Spleen (tissue), 11 donors: ENCODE measurements at regions not wholly inside any gene's neighbourhood (a gene's known extent, or its start where the extent isn't known, plus 50 kb on each side); places are given as distances from the start of the nearest gene placed in this dataset.

ENCODE experiments used
- DNase-seq: peaks from one replicate; pipeline ENCODE4 v3.0.0-alpha.2; 2020
- H3K27ac ChIP-seq, 8 donors: fragments of 200-600 bp; sonication (generic) in 7 of 8; 1 replicate in 4 of 8; 2 replicates in 4 of 8; pipeline versions ENCODE4 v1.5.0 to v1.8.0; 2016 to 2021; ENCODE audit warnings: inconsistent platforms in 4 of 8, mild to moderate bottlenecking in 4 of 8, moderate library complexity in 1 of 8
- H3K27me3 ChIP-seq, 7 donors: fragments of 200-600 bp; sonication (generic) in 6 of 7; replicated peaks in 1 of 7; 1 replicate in 4 of 7; 2 replicates in 3 of 7; pipeline versions ENCODE4 v1.5.0 to v1.8.0; 2016 to 2021; ENCODE audit warnings: inconsistent platforms in 3 of 7, mild to moderate bottlenecking in 1 of 7
- H3K36me3 ChIP-seq, 6 donors: fragments of 200-600 bp; sonication (generic) in 5 of 6; 1 replicate in 4 of 6; 2 replicates in 2 of 6; pipeline versions ENCODE4 v1.5.0 to v1.8.0; 2016 to 2021; ENCODE audit warnings: inconsistent platforms in 2 of 6
- H3K4me1 ChIP-seq, 6 donors: fragments of 200-600 bp; sonication (generic) in 5 of 6; 1 replicate in 3 of 6; 2 replicates in 3 of 6; pipeline versions ENCODE4 v1.5.0 to v1.8.0; 2016 to 2021; ENCODE audit warnings: inconsistent platforms in 3 of 6
- H3K4me3 ChIP-seq, 8 donors: fragments of 200-600 bp; sonication (generic) in 7 of 8; 1 replicate in 4 of 8; 2 replicates in 4 of 8; pipeline versions ENCODE4 v1.5.0 to v1.8.0; 2016 to 2021; ENCODE audit warnings: inconsistent platforms in 4 of 8, mild to moderate bottlenecking in 4 of 8, moderate library complexity in 2 of 8
- H3K9me3 ChIP-seq, 8 donors: fragments of 200-600 bp; sonication (generic) in 7 of 8; 1 replicate in 4 of 8; 2 replicates in 4 of 8; pipeline versions ENCODE4 v1.5.0 to v1.8.0; 2016 to 2021; ENCODE audit warnings: inconsistent platforms in 4 of 8
- POLR2A ChIP-seq, 3 donors: fragments of 450-650 bp; IDR thresholded peaks; one replicate each; pipeline ENCODE4 v1.5.1; 2017; ENCODE audit warnings: antibody characterized with exemption in 3 of 3, mild to moderate bottlenecking in 1 of 3
- POLR2AphosphoS5 ChIP-seq, 3 donors: sonication (generic); formaldehyde crosslinking; IDR thresholded peaks; one replicate each; pipeline ENCODE4 v1.5.1; 2017; ENCODE audit warnings: antibody characterized with exemption in 3 of 3
- WGBS, 5 donors: extraction: QIAGEN DNeasy Blood & Tissue Kit in 3 of 5; methylation state at CpG; one replicate each; pipeline versions ENCODE4 v1.1.5 to v1.1.7; 2013 to 2018; 5-methylcytosine and 5-hydroxymethylcytosine counted together
- intact Hi-C: fragments of 100-400 bp; cut with DNase I; formaldehyde crosslinking; loops from one replicate; pipeline ENCODE4 v1.15.0; 2023; ENCODE audit warnings: low total_unique reads
- TF ChIP-seq, protein P1 (sequence below), 11 experiments: fragments of 200-600 bp in 7 of 11; fragments of 450-650 bp in 4 of 11; sonication (generic) in 4 of 11; IDR thresholded peaks in 8 of 11; conservative IDR thresholded peaks in 3 of 11; 1 replicate in 7 of 11; 2 replicates in 4 of 11; pipeline versions ENCODE4 v1.4.0 to v1.8.0; 2016 to 2021; ENCODE audit warnings: antibody characterized with exemption in 11 of 11, inconsistent platforms in 4 of 11, mild to moderate bottlenecking in 1 of 11
- donor health status: healthy with polysubstance abuse.
- donor health status: DM: no; HTN: no; CAD: no; lungs with moderate emphysema.
- donor health status: DM: no; HTN: no; CAD: no.
- donor health status: Bipolar disorder and iron deficiency.
- donor health status: healthy.
- donor health status: DM: no; HTN: no; CAD: no.
- donor health status: DM: yes; HTN: yes; CAD: no.

DNA sequence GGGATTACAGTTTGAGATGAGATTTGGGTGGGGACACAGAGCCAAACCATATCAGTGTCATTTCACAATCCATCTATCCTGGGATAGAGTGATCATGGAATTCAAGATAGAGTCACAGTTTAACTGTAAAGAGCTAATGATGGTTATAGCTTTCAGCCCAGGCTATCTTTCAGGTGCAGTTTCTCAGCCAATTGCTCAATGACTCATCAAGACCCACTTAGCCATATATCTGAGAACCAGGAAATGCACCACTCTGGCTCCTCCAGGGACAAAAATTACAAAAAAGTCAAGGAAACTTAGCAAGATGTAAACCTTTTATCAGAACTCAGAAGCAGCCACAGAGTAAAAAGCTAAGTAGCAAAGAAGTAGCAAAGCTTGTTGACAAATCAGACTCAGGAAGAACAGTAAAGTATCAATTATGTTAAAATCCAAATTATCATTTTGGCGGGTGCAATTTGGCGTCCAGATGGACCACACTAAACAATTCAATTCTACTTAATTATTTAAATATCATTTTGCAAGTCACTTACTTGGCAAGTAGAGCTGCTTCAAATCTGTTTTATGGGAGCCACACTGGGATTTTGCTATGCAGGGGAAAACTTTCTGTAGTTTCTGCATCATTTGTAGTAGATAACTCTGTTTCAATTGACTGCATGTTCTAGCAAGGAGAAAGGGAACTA, 169.4 kb downstream of the TLE1 start:
- Histone ChIP-seq H3K4me3 (no peak overlapping the region), H3K4me1 (peaks cover 0 to 19% (median 5%) of the 10 kb centered on the region in 6 donors), H3K27me3 (no peaks in the 10 kb centered on the region), H3K36me3 (no peaks in the 10 kb centered on the region), H3K27ac (no peak overlapping the region), H3K9me3 (no peaks in the 10 kb centered on the region)
- intact Hi-C loops = loop anchor here (5.0 to 10.0 kb wide), 3 partner anchors 55 to 167 kb away; partner anchors contain the start of gene TLE1
- WGBS, 5 donors = 85 to 97% (median 96%) methylated on average over 2 of the region's 2 CpGs
- no peak for TF ChIP-seq POLR2AphosphoS5 (IDR thresholded peaks at IDR 0.05)
- TF ChIP-seq, protein P1, sequence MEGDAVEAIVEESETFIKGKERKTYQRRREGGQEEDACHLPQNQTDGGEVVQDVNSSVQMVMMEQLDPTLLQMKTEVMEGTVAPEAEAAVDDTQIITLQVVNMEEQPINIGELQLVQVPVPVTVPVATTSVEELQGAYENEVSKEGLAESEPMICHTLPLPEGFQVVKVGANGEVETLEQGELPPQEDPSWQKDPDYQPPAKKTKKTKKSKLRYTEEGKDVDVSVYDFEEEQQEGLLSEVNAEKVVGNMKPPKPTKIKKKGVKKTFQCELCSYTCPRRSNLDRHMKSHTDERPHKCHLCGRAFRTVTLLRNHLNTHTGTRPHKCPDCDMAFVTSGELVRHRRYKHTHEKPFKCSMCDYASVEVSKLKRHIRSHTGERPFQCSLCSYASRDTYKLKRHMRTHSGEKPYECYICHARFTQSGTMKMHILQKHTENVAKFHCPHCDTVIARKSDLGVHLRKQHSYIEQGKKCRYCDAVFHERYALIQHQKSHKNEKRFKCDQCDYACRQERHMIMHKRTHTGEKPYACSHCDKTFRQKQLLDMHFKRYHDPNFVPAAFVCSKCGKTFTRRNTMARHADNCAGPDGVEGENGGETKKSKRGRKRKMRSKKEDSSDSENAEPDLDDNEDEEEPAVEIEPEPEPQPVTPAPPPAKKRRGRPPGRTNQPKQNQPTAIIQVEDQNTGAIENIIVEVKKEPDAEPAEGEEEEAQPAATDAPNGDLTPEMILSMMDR (IDR thresholded peaks at IDR 0.05 in 8 of 11, conservative IDR thresholded peaks at IDR 0.05 in 3 of 11) = no peak
- TF ChIP-seq POLR2A (IDR thresholded peaks at IDR 0.05) = no peak
- no peak for DNase-seq

- intact Hi-C loops = no loop called here
- TF ChIP-seq, protein P1 (IDR thresholded peaks at IDR 0.05 in 8 of 11, conservative IDR thresholded peaks at IDR 0.05 in 3 of 11) = no peak
- TF ChIP-seq POLR2A (IDR thresholded peaks at IDR 0.05) (no peak), POLR2AphosphoS5 (IDR thresholded peaks at IDR 0.05) (no peak)
- 72 to 88% (median 81%) methylated on average over 2 of the region's 2 CpGs for WGBS, 5 donors
- Histone ChIP-seq H3K4me3 (no peak overlapping the region), H3K4me1 (peaks cover 0 to 13% (median 1%) of the 10 kb centered on the region in 6 donors), H3K36me3 (no peaks in the 10 kb centered on the region), H3K27me3 (no peaks in the 10 kb centered on the region), H3K27ac (no peak overlapping the region), H3K9me3 (no peaks in the 10 kb centered on the region)
- no peak for DNase-seq
These were observed 171.4 kb downstream of the TLE1 start for GRCh38 chr9:81517954-81518353.

- Histone ChIP-seq H3K9me3 (peaks cover 0 to 2% (median 0%) of the 10 kb centered on the region in 8 donors), H3K4me3 (no peak overlapping the region), H3K36me3 (no peaks in the 10 kb centered on the region), H3K4me1 (peaks cover 0 to 6% (median 0%) of the 10 kb centered on the region in 6 donors), H3K27me3 (peaks cover 0 to 11% (median 0%) of the 10 kb centered on the region in 7 donors), H3K27ac (no peak overlapping the region)
- intact Hi-C loops = no loop called here
- WGBS, 5 donors = 12 to 46% (median 17%) methylated on average over 2 of the region's 2 CpGs
- no peak for DNase-seq
- TF ChIP-seq, protein P1 (IDR thresholded peaks at IDR 0.05 in 8 of 11, conservative IDR thresholded peaks at IDR 0.05 in 3 of 11) = no peak
- TF ChIP-seq POLR2AphosphoS5 (IDR thresholded peaks at IDR 0.05) (no peak), POLR2A (IDR thresholded peaks at IDR 0.05) (no peak)
These were observed 176.3 kb downstream of the TLE1 start for GRCh38 chr9:81513059-81513458.

DNA sequence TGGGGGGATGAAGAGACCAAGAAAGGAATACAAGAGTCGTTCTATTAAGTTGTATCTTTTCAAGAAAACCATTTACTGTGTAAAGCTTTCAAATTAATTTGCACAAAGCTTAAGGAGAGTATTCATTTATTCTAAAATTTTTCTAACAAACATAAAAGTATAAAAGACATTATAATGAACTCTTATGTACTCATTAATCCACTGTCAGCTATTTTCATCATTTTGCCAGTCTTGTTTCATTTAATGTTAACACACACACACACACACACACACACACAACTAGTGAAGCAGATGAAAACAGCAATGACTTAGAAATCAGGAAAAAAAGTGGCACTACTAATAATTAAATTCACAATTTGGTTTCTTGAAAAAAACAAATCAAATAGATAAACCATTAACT, 176.7 kb downstream of the TLE1 start:
- Histone ChIP-seq H3K27ac (no peak overlapping the region), H3K9me3 (peaks cover 0 to 3% (median 0%) of the 10 kb centered on the region in 8 donors), H3K36me3 (no peaks in the 10 kb centered on the region), H3K4me3 (no peak overlapping the region), H3K4me1 (peaks cover 0 to 6% (median 0%) of the 10 kb centered on the region in 6 donors), H3K27me3 (peaks cover 0 to 11% (median 0%) of the 10 kb centered on the region in 7 donors)
- WGBS, 5 donors = 67 to 95% (median 84%) methylated on average over 1 of the region's 1 CpG
- TF ChIP-seq, protein P1 (IDR thresholded peaks at IDR 0.05 in 8 of 11, conservative IDR thresholded peaks at IDR 0.05 in 3 of 11) = no peak
- no peak for TF ChIP-seq POLR2A (IDR thresholded peaks at IDR 0.05)
- no peak for TF ChIP-seq POLR2AphosphoS5 (IDR thresholded peaks at IDR 0.05)
- no peak for DNase-seq
- intact Hi-C loops = no loop called here
